ENCODE measurements at regions not wholly inside any gene's neighbourhood (a gene's known extent, or its start where the extent isn't known, plus 50 kb on each side); places are given as distances from the start of the nearest gene placed in this dataset.
"Not testable (repeated sequence)": the region's sequence is repeated elsewhere in the genome, so short reads cannot be mapped to it uniquely, and the experiment has no call there.

- no peak for DNase-seq (ENCODE audit: low read depth)
Measured at GRCh38 chr5:174800435-174800834, 76.1 kb downstream of the MSX2 start.

- DNase-seq (ENCODE audit: low read depth) = peak; percentile 59
Measured at GRCh38 chr5:174799121-174799520, 74.7 kb downstream of the MSX2 start.

GRCh38 chr5:174798551-174798951 lies 74.2 kb downstream of the MSX2 start:
- DNase-seq (ENCODE audit: low read depth) = no peak

- DNase-seq (ENCODE audit: low read depth) = no peak
Measured at GRCh38 chr5:174796711-174797192, 72.4 kb downstream of the MSX2 start.

GRCh38 chr5:174794931-174795672 lies 70.7 kb downstream of the MSX2 start:
- no peak for DNase-seq (ENCODE audit: low read depth)

- peak; percentile 77 for DNase-seq (ENCODE audit: low read depth)
Measured at GRCh38 chr5:174793684-174794328, 69.4 kb downstream of the MSX2 start.

GRCh38 chr5:174793076-174793475 lies 68.7 kb downstream of the MSX2 start:
- DNase-seq (ENCODE audit: low read depth) = no peak

GRCh38 chr5:174792265-174792664 lies 67.9 kb downstream of the MSX2 start:
- DNase-seq (ENCODE audit: low read depth) = not testable (repeated sequence)

- DNase-seq (ENCODE audit: low read depth) = peak; percentile 60
Measured at GRCh38 chr5:174790906-174791305, 66.5 kb downstream of the MSX2 start.

GRCh38 chr5:174789596-174789995 lies 65.2 kb downstream of the MSX2 start:
- no peak for DNase-seq (ENCODE audit: low read depth)

- DNase-seq (ENCODE audit: low read depth) = no peak
Measured at GRCh38 chr5:174785120-174785680, 60.8 kb downstream of the MSX2 start.
